GM19468 (cell line): ENCODE measurements at regions not wholly inside any gene's neighbourhood (a gene's known extent, or its start where the extent isn't known, plus 50 kb on each side); places are given as distances from the start of the nearest gene placed in this dataset.

Source experiments
- ATAC-seq: cut with Tn5 transposase; IDR thresholded peaks from one replicate; pipeline ENCODE4 v1.9.1; 2021; ENCODE audit warnings: mild to moderate bottlenecking, moderate library complexity, moderate number of reproducible peaks; ENCODE audit not compliant: unreplicated experiment; ENCODE audit errors: extremely low read depth

- no peak for ATAC-seq
Observed at GRCh38 chr9:20137425-20137824, 348.6 kb upstream of the SLC24A2 start.

GRCh38 chr9:20135119-20135697 is 346.4 kb upstream of the SLC24A2 start:
- ATAC-seq, result no peak

- ATAC-seq, result no peak
Observed at GRCh38 chr9:20125727-20126126, 336.9 kb upstream of the SLC24A2 start.

- ATAC-seq, result no peak
Observed at GRCh38 chr9:20119566-20119965, 330.7 kb upstream of the SLC24A2 start.

- no peak for ATAC-seq
Observed at GRCh38 chr9:20117986-20118385, 329.1 kb upstream of the SLC24A2 start.

- ATAC-seq, result no peak
Observed at GRCh38 chr9:20117482-20117881, 328.6 kb upstream of the SLC24A2 start.

DNA sequence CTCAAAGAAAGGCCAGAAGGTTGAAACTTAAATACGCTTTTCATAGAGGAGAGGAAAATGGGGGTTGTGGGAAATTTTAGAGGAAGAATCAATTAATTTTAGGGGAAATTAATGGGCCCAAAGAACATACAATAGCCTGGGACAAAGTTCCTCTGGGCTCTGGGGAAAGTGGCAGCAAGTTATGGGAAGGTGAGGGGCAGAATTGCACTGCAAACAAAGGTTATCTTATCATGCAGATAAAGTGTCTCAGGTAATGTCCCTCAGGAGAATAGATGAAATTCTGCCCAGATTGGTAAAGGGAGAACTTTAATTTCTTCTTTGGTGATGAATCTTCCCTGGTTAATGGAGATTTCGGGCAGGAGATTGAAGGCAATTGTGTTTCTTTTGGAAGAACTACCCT is 326.1 kb upstream of the SLC24A2 start:
- ATAC-seq, result no peak

GRCh38 chr9:20112205-20112783 is 323.5 kb upstream of the SLC24A2 start:
- ATAC-seq, result no peak

DNA sequence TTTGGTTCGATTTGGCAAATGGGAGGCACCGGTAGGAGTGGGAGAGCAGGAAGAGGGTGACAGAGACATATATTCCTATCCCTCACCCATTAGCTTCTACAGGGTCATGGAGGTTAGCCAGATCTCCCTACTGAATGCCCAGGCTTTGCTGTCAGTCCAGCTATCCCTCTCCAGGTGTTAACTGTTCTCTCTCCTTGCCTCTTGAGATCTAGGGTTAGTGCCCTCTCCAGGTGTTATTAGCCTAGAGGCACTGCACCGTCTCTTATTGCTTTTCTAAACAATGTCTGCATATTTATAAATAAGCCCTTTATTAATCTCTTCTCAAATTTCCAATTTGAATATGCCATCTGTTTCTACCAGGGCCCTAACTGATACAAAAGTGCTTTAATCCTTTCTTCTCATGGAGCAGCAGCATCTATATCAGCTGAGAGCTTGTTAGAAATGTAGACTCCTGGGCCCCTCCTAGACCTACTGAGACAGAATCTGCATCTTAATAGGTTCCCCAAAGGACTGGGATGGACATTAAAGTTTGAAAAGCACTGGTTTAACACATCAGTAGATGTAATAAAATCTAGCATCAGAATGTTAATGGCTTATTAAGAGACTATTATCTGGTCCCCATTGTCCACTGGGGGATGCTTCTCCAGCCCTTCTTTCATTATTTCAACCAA is 322.5 kb upstream of the SLC24A2 start:
- no peak for ATAC-seq

DNA sequence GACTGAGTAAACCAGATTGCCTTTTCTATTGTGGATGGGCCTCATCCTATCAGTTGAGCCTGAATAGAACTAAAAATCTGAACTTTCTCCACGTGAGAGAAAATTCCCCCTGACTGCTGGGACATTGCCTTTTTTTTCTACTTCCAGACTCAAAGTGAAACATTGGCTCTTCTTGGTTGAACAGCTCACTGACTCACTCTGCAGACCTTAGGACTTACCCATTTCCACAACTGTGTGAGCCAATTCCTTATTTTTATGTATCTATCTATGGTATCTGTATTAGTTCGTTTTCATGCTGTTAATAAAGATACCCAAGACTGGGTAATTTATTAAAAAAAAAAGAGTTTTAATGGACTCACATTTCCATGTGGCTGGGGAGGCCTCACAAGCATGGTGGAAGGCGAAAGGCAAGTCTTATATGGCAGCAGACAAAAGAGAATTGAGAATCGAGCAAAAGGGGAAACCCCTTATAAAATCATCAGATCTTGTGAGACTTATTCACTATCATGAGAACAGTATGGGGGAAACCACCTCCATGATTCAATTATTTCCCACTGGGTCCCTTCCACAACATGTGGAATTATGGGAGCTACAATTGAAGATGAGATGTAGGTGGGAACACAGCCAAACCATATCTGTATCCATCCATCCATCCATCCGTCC is 306.7 kb upstream of the SLC24A2 start:
- ATAC-seq, result no peak

DNA sequence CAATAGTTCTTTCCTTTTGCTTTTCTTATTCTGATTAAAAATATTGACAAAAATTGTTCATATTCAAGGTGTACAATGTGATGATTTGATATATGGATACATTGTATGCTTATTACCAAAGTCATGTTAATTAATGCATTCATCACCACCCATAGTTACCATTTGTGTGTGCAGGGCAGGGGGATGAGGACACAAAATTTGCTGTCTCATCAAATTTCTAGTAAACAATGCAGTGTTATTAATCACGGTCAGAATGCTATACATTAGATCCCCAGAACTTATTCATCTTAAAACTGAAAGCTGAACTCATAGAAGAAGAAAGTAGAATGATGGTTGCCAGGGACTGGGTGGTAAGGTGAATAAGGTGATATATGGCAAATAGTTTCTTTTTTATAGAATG is 303.7 kb upstream of the SLC24A2 start:
- ATAC-seq, result no peak

DNA sequence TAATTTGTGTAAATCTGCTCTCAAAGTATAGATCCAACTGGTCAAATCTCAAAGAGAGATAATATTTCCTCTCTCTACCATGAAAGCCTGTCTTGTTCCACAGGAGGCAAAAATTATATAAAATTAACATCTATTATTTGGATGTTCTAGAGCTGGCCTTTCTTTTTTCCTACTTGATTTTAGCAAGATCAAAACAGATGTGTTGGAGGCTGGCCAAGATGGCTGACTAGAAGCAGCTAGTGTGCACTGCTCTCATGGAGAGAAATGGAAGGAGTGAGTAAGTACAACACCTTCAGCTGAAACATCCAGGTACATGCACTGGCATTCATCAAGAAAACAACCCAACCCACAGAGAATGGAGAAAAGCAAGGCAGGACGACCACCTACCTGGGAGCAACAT is 298.6 kb upstream of the SLC24A2 start:
- no peak for ATAC-seq

GRCh38 chr9:20085842-20086241 is 297.0 kb upstream of the SLC24A2 start:
- ATAC-seq, result no peak

DNA sequence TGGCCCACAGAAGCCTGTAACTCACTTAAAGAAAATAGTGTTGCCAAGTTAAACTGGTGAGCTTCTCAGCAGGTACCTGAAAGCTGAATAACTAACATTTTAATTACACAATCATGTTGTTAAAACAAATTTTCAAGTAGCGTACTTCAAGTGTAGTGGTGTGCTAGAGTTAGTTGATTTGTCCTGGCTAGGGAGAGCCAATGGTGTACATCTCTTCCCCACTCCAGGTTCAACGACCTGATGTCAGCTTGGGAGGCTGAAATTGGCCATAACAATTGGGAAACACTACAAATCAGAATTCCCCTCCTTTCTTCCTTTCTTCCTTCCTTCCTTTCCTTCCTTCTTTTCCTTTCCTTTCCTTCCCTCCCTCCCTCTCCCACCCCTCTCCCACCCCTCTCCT is 295.3 kb upstream of the SLC24A2 start:
- ATAC-seq, result no peak

DNA sequence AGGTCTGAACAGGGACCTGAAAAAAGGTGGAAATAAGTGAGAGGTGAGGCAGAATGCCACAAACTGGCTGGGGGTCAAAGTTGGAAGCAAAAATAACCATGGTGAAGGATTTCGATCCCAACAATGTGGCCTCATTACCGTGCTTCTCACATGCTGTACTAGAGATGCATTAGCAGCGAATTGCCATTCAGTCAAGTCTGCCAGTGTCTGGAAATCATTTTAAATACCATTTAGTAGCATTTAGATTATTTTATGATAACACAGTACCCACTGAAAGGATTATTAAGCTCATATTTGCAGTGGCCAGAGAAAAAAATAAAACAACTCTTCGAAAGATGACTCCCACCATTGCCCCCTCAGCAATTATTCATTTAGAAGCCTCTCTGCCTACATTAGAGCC is 294.6 kb upstream of the SLC24A2 start:
- no peak for ATAC-seq

GRCh38 chr9:20082831-20083230 is 294.0 kb upstream of the SLC24A2 start:
- no peak for ATAC-seq

- ATAC-seq, result no peak
Observed at GRCh38 chr9:20082406-20082805, 293.6 kb upstream of the SLC24A2 start.

DNA sequence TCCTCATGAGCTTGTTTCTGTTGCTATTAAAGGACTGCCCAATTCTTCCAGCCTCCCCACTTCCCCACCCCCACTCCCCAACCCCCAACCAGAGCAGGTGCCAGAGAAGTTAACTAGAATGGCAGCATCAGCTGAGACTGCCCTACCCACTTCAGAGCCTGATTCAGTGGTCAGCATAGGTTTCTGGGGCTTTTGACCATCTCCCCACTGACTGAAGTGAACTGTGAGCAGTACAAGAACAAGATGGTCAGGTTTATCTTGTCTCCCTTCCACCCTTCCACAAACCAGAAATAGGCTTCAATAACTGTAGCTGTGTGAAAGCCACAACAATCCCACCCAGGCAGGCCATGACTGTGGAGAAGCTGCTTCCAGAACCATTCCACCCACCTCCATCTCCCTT is 289.4 kb upstream of the SLC24A2 start:
- ATAC-seq, result no peak

DNA sequence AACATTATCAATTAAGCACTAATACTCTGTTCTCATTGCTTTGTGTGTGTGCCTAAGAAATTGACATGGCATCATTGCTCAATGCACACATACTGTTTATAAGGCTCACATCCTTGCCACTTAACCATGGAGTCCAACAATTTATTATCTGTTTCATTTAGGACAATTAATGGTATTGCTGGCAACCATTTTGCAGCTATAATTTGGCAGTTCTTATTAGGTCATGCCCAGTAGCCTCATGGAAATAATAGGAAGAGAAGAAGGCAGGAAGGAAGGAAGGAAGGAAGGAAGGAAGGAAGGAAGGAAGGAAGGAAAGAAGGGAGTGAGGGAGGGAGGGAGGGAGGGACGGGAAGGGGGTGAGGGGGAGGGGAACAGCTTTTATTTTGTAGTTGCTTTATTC is 285.5 kb upstream of the SLC24A2 start:
- no peak for ATAC-seq

GRCh38 chr9:20070336-20070735 is 281.5 kb upstream of the SLC24A2 start:
- no peak for ATAC-seq
